Neuronal stem cell (in vitro differentiated cells): ENCODE measurements at regions not wholly inside any gene's neighbourhood (a gene's known extent, or its start where the extent isn't known, plus 50 kb on each side); places are given as distances from the start of the nearest gene placed in this dataset.
"Not testable (repeated sequence)": the region's sequence is repeated elsewhere in the genome, so short reads cannot be mapped to it uniquely, and the experiment has no call there.

Experiments used
- DNase-seq: peaks from one replicate; pipeline ENCODE4 v3.0.0-alpha.2; 2013; ENCODE audit warnings: low spot score
- H2AFZ ChIP-seq: one replicate; pipeline ENCODE4 v1.6.1; 2013; ENCODE audit warnings: mild to moderate bottlenecking, low read length, inconsistent platforms
- H2AK5ac ChIP-seq: 2 replicates; pipeline ENCODE4 v1.6.1; 2013; ENCODE audit warnings: low read depth, mild to moderate bottlenecking, inconsistent platforms, low read length, moderate library complexity, mixed read lengths
- H2BK120ac ChIP-seq: 2 replicates; pipeline ENCODE4 v1.6.1; 2013; ENCODE audit warnings: low read depth, mild to moderate bottlenecking, inconsistent platforms, low read length, moderate library complexity, mixed read lengths
- H2BK12ac ChIP-seq: one replicate; pipeline ENCODE4 v1.6.1; 2013; ENCODE audit warnings: low read length, inconsistent platforms
- H2BK15ac ChIP-seq: 2 replicates; pipeline ENCODE4 v1.6.1; 2013; ENCODE audit warnings: mild to moderate bottlenecking, low read length, inconsistent platforms, mixed read lengths
- H2BK5ac ChIP-seq: one replicate; pipeline ENCODE4 v1.6.1; 2013; ENCODE audit warnings: inconsistent platforms, mild to moderate bottlenecking, low read length, moderate library complexity
- H3K14ac ChIP-seq: one replicate; pipeline ENCODE4 v1.6.1; 2013; ENCODE audit warnings: low read length, inconsistent platforms
- H3K18ac ChIP-seq: 2 replicates; pipeline ENCODE4 v1.6.1; 2013; ENCODE audit warnings: low read length, inconsistent platforms
- H3K23ac ChIP-seq: 2 replicates; pipeline ENCODE4 v1.6.1; 2013; ENCODE audit warnings: low read depth, mild to moderate bottlenecking, mixed read lengths, low read length, inconsistent platforms; ENCODE audit not compliant: poor library complexity
- H3K27ac ChIP-seq: replicated peaks from 3 replicates; pipeline ENCODE4 v1.5.1; 2013; ENCODE audit warnings: low read length, inconsistent platforms
- H3K27me3 ChIP-seq, 3 experiments: 2 replicates each; pipeline ENCODE4 v1.6.1; 2013; ENCODE audit warnings: low read length in 3 of 3, mild to moderate bottlenecking in 2 of 3, inconsistent platforms in 1 of 3, low read depth in 1 of 3, mixed read lengths in 1 of 3, moderate library complexity in 1 of 3; ENCODE audit not compliant: control insufficient read depth in 3 of 3, insufficient read depth in 3 of 3
- H3K36me3 ChIP-seq, 2 donors: replicated peaks in 1 of 2; 2 replicates each; pipeline ENCODE4 v1.6.1; 2013; ENCODE audit warnings: low read length in 2 of 2; ENCODE audit not compliant: control insufficient read depth in 2 of 2, insufficient read depth in 2 of 2
- H3K4ac ChIP-seq: 2 replicates; pipeline ENCODE4 v1.6.1; 2013; ENCODE audit warnings: inconsistent platforms, mild to moderate bottlenecking, low read length, moderate library complexity
- H3K4me1 ChIP-seq, 2 donors: 1 replicate in 1 of 2; 2 replicates in 1 of 2; pipeline ENCODE4 v1.6.1; 2013; ENCODE audit warnings: low read length in 2 of 2, low read depth in 1 of 2; ENCODE audit not compliant: control insufficient read depth in 2 of 2, insufficient read depth in 1 of 2
- H3K4me2 ChIP-seq: one replicate; pipeline ENCODE4 v1.6.1; 2013; ENCODE audit warnings: mild to moderate bottlenecking, low read length, inconsistent platforms; ENCODE audit not compliant: insufficient read depth, poor library complexity, severe bottlenecking
- H3K4me3 ChIP-seq, 2 donors: 2 replicates each; pipeline ENCODE4 v1.5.1; 2013; ENCODE audit warnings: low read length in 2 of 2, mild to moderate bottlenecking in 2 of 2, inconsistent platforms in 1 of 2, moderate library complexity in 1 of 2
- H3K79me1 ChIP-seq: one replicate; pipeline ENCODE4 v1.6.1; 2013; ENCODE audit warnings: low read depth, mild to moderate bottlenecking, inconsistent platforms, low read length, moderate library complexity
- H3K9ac ChIP-seq: one replicate; pipeline ENCODE4 v1.6.1; 2013; ENCODE audit warnings: mild to moderate bottlenecking, low read depth, low read length, inconsistent platforms; ENCODE audit not compliant: poor library complexity
- H3K9me3 ChIP-seq, 2 donors: replicated peaks in 1 of 2; 2 replicates each; pipeline versions ENCODE3 to v1.6.1; 2013; ENCODE audit warnings: low read length in 2 of 2, mild to moderate bottlenecking in 2 of 2, inconsistent platforms in 1 of 2, low read depth in 1 of 2, mixed read lengths in 1 of 2, moderate library complexity in 1 of 2; ENCODE audit not compliant: control insufficient read depth in 2 of 2, insufficient read depth in 1 of 2
- H4K8ac ChIP-seq: one replicate; pipeline ENCODE4 v1.6.1; 2013; ENCODE audit warnings: low read depth, mild to moderate bottlenecking, inconsistent platforms, low read length, moderate library complexity
- H4K91ac ChIP-seq: one replicate; pipeline ENCODE4 v1.6.1; 2013; ENCODE audit warnings: low read length, low read depth, mild to moderate bottlenecking, inconsistent platforms; ENCODE audit not compliant: poor library complexity
- WGBS, 2 donors: extraction: QIAGEN DNeasy Blood & Tissue Kit; methylation state at CpG; one replicate each; pipeline ENCODE4 v1.1.7; 2013; ENCODE audit warnings: missing lambda C conversion rate in 2 of 2, mixed read lengths in 1 of 2; ENCODE audit not compliant: insufficient read length in 2 of 2, insufficient replicate concordance in 1 of 2; ENCODE audit errors: extremely low coverage in 2 of 2; 5-methylcytosine and 5-hydroxymethylcytosine counted together

DNA sequence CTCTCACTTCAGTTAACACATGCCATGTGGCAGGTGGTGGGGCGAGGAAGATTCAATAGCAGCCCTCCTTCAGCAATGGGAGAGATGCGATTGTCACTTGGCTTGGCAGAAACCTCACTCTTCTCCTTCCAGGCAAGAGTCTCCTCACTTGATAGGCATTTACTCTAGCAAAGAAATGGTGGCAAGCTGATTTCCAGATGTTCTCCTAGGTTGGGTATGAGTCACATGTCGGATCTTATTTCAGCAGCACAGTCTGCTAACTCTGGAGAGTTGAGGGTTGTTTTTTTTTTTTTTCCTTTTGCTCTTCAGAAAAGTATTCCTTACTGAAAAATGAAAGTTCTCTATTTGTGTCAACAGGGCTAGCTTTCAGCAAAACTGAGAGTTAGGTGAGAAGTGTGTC lies 119.5 kb upstream of the CHRDL1 start:
- H3K27ac ChIP-seq: no peak overlapping the region
- no peak for DNase-seq
- H3K4me3 ChIP-seq: no peak overlapping the region
- no peak overlapping the region for H2BK15ac ChIP-seq
- H3K79me1 ChIP-seq: no peaks in the 10 kb centered on the region
- H2BK12ac ChIP-seq: no peak overlapping the region
- no peak overlapping the region for H3K23ac ChIP-seq
- H2AK5ac ChIP-seq: no peak overlapping the region
- no peak overlapping the region for H2AFZ ChIP-seq
- H3K9me3 ChIP-seq: no peaks in the 10 kb centered on the region
- H3K18ac ChIP-seq: no peak overlapping the region
- no peak overlapping the region for H3K4me2 ChIP-seq
- H3K4ac ChIP-seq: no peak overlapping the region
- no peak overlapping the region for H3K9ac ChIP-seq
- H4K8ac ChIP-seq: no peak overlapping the region
- no peak overlapping the region for H2BK120ac ChIP-seq
- no peaks in the 10 kb centered on the region for H3K27me3 ChIP-seq
- no peak overlapping the region for H2BK5ac ChIP-seq
- no peak overlapping the region for H4K91ac ChIP-seq
- H3K14ac ChIP-seq: no peak overlapping the region
- no peaks in the 10 kb centered on the region for H3K36me3 ChIP-seq
- no peaks in the 10 kb centered on the region for H3K4me1 ChIP-seq
- WGBS, 2 donors: no CpG with 5 or more reads among the region's 3 CpGs

DNA sequence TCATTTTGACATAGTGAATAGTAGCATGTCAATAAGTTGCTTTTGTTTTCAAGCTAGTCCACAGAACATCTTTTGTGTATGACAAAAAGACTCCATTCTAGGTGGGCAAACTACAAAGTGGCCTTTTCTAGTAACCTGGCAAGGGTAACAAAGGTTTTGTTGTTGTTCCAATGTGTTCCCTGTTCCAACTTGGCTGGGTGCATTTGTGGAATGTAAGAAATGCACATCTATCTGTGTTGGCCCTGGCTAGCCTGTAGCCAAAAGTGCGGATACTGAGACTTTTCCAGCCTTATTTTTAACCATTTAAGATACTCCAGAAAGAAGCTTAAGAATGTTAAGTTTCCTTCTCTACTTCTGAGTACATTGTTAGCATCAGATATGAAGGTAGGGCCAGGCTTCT lies 118.7 kb upstream of the CHRDL1 start:
- no peaks in the 10 kb centered on the region for H3K27me3 ChIP-seq
- H4K91ac ChIP-seq: no peak overlapping the region
- no peak overlapping the region for H3K4me2 ChIP-seq
- no peak overlapping the region for H2BK12ac ChIP-seq
- H3K14ac ChIP-seq: no peak overlapping the region
- no peak overlapping the region for H3K27ac ChIP-seq
- no peaks in the 10 kb centered on the region for H3K79me1 ChIP-seq
- H3K4me1 ChIP-seq: no peaks in the 10 kb centered on the region
- no peak overlapping the region for H3K4me3 ChIP-seq
- no peak overlapping the region for H3K18ac ChIP-seq
- H3K23ac ChIP-seq: no peak overlapping the region
- no peak overlapping the region for H2AK5ac ChIP-seq
- no peak overlapping the region for H2BK120ac ChIP-seq
- H3K36me3 ChIP-seq: no peaks in the 10 kb centered on the region
- H3K9ac ChIP-seq: no peak overlapping the region
- no peak overlapping the region for H4K8ac ChIP-seq
- H2AFZ ChIP-seq: no peak overlapping the region
- H3K9me3 ChIP-seq: no peaks in the 10 kb centered on the region
- H3K4ac ChIP-seq: no peak overlapping the region
- H2BK15ac ChIP-seq: no peak overlapping the region
- no CpG with 5 or more reads among the region's 1 CpG for WGBS, 2 donors
- no peak overlapping the region for H2BK5ac ChIP-seq
- DNase-seq: no peak

DNA sequence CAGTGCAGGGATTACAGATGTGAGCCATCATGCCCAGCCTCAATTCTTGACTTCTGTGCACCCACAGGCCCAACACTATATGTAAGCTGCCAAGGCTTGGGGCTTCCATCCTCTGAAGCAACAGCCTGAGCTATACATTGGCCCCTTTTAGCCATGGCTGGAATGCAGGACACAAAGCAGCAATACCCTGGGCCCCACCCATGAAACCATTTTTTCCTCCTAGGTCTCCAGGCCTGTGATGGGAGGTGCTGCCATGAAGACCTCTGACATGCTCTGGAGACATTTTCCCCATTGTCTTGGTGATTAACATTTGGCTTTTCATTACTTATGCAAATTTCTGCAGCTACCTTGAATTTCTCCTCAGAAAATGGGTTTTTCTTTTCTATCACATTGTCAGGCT lies 109.1 kb upstream of the CHRDL1 start:
- H3K14ac ChIP-seq, H2BK12ac ChIP-seq, H2BK5ac ChIP-seq, H3K36me3 ChIP-seq, H3K4me1 ChIP-seq, H3K9ac ChIP-seq, H3K23ac ChIP-seq, H3K9me3 ChIP-seq, H3K18ac ChIP-seq, H2AK5ac ChIP-seq, H4K91ac ChIP-seq, DNase-seq, H2BK15ac ChIP-seq, H3K27me3 ChIP-seq, H3K79me1 ChIP-seq, H3K4ac ChIP-seq, H2BK120ac ChIP-seq, H3K27ac ChIP-seq, H3K4me2 ChIP-seq, H2AFZ ChIP-seq, H3K4me3 ChIP-seq, H4K8ac ChIP-seq: not testable (repeated sequence)

DNA sequence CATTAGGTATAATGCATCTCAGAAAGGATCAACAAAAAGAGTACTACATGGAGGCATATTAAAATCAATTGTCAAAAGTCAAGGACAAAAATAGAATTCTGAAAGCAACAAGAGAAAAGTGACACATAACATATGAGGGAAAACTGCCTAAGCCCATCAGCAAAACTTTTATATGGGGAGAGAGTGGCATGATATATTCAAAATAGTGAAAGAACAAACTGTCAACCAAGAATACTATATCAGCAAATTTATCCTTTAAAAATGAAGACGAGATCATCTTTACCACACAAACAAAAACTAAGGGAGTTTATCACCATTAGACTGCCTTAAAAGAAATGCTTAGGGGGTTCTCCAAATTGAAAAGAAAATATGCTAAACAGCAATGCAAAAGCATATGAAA lies 86.4 kb upstream of the CHRDL1 start:
- H3K4me1 ChIP-seq: no peaks in the 10 kb centered on the region
- H4K8ac ChIP-seq: no peak overlapping the region
- DNase-seq: no peak
- no peaks in the 10 kb centered on the region for H3K27me3 ChIP-seq
- H3K4ac ChIP-seq: no peak overlapping the region
- no peak overlapping the region for H2AFZ ChIP-seq
- no peak overlapping the region for H3K4me3 ChIP-seq
- H3K4me2 ChIP-seq: no peak overlapping the region
- no peak overlapping the region for H4K91ac ChIP-seq
- H3K23ac ChIP-seq: no peak overlapping the region
- H2AK5ac ChIP-seq: no peak overlapping the region
- H3K79me1 ChIP-seq: no peaks in the 10 kb centered on the region
- no peak overlapping the region for H3K27ac ChIP-seq
- no peak overlapping the region for H2BK5ac ChIP-seq
- no peak overlapping the region for H2BK120ac ChIP-seq
- no peak overlapping the region for H2BK15ac ChIP-seq
- no peak overlapping the region for H3K9ac ChIP-seq
- H3K36me3 ChIP-seq: no peaks in the 10 kb centered on the region
- H3K14ac ChIP-seq: no peak overlapping the region
- H3K9me3 ChIP-seq: peaks cover 0 to 4% of the 10 kb centered on the region in 2 donors
- no CpG with 5 or more reads among the region's 1 CpG for WGBS, 2 donors
- H2BK12ac ChIP-seq: no peak overlapping the region
- H3K18ac ChIP-seq: no peak overlapping the region
